PFSK-1 (cell line): ENCODE measurements at regions not wholly inside any gene's neighbourhood (a gene's known extent, or its start where the extent isn't known, plus 50 kb on each side); places are given as distances from the start of the nearest gene placed in this dataset.

ENCODE experiments used
- POLR2AphosphoS5 ChIP-seq: IDR thresholded peaks from 2 replicates; pipeline ENCODE4 v1.6.1; 2012; ENCODE audit warnings: low read depth, mild to moderate bottlenecking, control low read depth, low read length, moderate library complexity
- SIN3A ChIP-seq: IDR thresholded peaks from 2 replicates; pipeline ENCODE4 v1.6.1; 2012; ENCODE audit warnings: mild to moderate bottlenecking, low read length, moderate library complexity, borderline replicate concordance; ENCODE audit not compliant: insufficient read depth
- TAF1 ChIP-seq: IDR thresholded peaks from 2 replicates; pipeline ENCODE4 v1.6.1; 2012; ENCODE audit warnings: low read length, control low read depth, borderline replicate concordance; ENCODE audit not compliant: insufficient read depth
- TF ChIP-seq, protein P1 (sequence below), 2 experiments: IDR thresholded peaks; 2 replicates each; pipeline versions ENCODE4 v1.6.1 to v1.8.0; 2011 to 2012; ENCODE audit warnings: low read depth in 2 of 2, low read length in 2 of 2, control low read depth in 1 of 2, inconsistent platforms in 1 of 2, mild to moderate bottlenecking in 1 of 2, moderate library complexity in 1 of 2; ENCODE audit not compliant: insufficient read depth in 1 of 2

DNA sequence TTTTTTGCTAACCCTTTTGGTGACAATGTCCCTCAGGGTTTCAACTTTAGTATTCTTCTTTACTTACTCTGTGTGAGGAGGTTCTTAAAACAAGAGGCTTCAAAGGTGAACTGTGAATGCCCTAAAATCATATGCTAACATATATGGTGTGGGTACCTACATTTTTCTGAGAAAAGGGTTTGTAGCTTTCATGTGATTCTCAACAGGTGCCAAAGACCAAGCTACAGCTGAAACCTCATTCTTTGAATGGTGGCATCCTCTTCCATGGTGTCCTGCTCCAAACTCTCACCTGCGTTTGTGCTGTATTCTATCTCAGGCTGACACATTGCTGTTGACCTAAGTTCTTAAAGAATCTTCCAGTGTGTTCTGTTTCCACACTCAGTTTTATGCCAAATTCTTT, 177.3 kb downstream of the PRL start:
- TF ChIP-seq, protein P1, sequence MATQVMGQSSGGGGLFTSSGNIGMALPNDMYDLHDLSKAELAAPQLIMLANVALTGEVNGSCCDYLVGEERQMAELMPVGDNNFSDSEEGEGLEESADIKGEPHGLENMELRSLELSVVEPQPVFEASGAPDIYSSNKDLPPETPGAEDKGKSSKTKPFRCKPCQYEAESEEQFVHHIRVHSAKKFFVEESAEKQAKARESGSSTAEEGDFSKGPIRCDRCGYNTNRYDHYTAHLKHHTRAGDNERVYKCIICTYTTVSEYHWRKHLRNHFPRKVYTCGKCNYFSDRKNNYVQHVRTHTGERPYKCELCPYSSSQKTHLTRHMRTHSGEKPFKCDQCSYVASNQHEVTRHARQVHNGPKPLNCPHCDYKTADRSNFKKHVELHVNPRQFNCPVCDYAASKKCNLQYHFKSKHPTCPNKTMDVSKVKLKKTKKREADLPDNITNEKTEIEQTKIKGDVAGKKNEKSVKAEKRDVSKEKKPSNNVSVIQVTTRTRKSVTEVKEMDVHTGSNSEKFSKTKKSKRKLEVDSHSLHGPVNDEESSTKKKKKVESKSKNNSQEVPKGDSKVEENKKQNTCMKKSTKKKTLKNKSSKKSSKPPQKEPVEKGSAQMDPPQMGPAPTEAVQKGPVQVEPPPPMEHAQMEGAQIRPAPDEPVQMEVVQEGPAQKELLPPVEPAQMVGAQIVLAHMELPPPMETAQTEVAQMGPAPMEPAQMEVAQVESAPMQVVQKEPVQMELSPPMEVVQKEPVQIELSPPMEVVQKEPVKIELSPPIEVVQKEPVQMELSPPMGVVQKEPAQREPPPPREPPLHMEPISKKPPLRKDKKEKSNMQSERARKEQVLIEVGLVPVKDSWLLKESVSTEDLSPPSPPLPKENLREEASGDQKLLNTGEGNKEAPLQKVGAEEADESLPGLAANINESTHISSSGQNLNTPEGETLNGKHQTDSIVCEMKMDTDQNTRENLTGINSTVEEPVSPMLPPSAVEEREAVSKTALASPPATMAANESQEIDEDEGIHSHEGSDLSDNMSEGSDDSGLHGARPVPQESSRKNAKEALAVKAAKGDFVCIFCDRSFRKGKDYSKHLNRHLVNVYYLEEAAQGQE (IDR thresholded peaks at IDR 0.05; ENCODE audit: insufficient read depth in 1 of 2, low read depth in 2 of 2, low read length in 2 of 2) = no peak
- no peak for TF ChIP-seq TAF1
- no peak for TF ChIP-seq POLR2AphosphoS5
- no peak for TF ChIP-seq SIN3A
